NCI-H2196 treated with DMSO at 0.1 percent for 48 hours (cell line): ENCODE measurements at regions not wholly inside any gene's neighbourhood (a gene's known extent, or its start where the extent isn't known, plus 50 kb on each side); places are given as distances from the start of the nearest gene placed in this dataset.

Experiments used
- DNase-seq: peaks from one replicate; lab custom pipeline; 2025; ENCODE audit not compliant: unreplicated experiment; lab: John Stamatoyannopoulos, UW

- no peak for DNase-seq
Measured at GRCh38 chr12:89800435-89800834, 91.8 kb upstream of the ATP2B1 start.

- DNase-seq: no peak
Measured at GRCh38 chr12:89799316-89799715, 90.7 kb upstream of the ATP2B1 start.

GRCh38 chr12:89797436-89797835 is 88.8 kb upstream of the ATP2B1 start:
- DNase-seq: no peak

- no peak for DNase-seq
Measured at GRCh38 chr12:89796798-89797382, 88.3 kb upstream of the ATP2B1 start.

- DNase-seq: no peak
Measured at GRCh38 chr12:89793946-89794345, 85.3 kb upstream of the ATP2B1 start.

GRCh38 chr12:89791286-89791685 is 82.6 kb upstream of the ATP2B1 start:
- DNase-seq: no peak

GRCh38 chr12:89789862-89790261 is 81.2 kb upstream of the ATP2B1 start:
- no peak for DNase-seq

GRCh38 chr12:89787763-89788162 is 79.1 kb upstream of the ATP2B1 start:
- DNase-seq: no peak

GRCh38 chr12:89786177-89786810 is 77.7 kb upstream of the ATP2B1 start:
- DNase-seq: no peak

- DNase-seq: no peak
Measured at GRCh38 chr12:89783359-89784060, 74.9 kb upstream of the ATP2B1 start.

GRCh38 chr12:89782807-89783206 is 74.2 kb upstream of the ATP2B1 start:
- no peak for DNase-seq

GRCh38 chr12:89781946-89782550 is 73.4 kb upstream of the ATP2B1 start:
- no peak for DNase-seq

- DNase-seq: no peak
Measured at GRCh38 chr12:89781156-89781555, 72.5 kb upstream of the ATP2B1 start.

GRCh38 chr12:89779090-89779489 is 70.5 kb upstream of the ATP2B1 start:
- DNase-seq: no peak

GRCh38 chr12:89777733-89778379 is 69.2 kb upstream of the ATP2B1 start:
- DNase-seq: no peak

GRCh38 chr12:89775986-89776365 is 67.3 kb upstream of the ATP2B1 start:
- no peak for DNase-seq

GRCh38 chr12:89775063-89775985 is 66.7 kb upstream of the ATP2B1 start:
- DNase-seq: no peak

- no peak for DNase-seq
Measured at GRCh38 chr12:89774645-89775044, 66.0 kb upstream of the ATP2B1 start.

- no peak for DNase-seq
Measured at GRCh38 chr12:89770391-89770790, 61.8 kb upstream of the ATP2B1 start.

GRCh38 chr12:89769483-89769818 is 60.8 kb upstream of the ATP2B1 start:
- DNase-seq: no peak
